WI38 (cell line): ENCODE measurements at regions not wholly inside any gene's neighbourhood (a gene's known extent, or its start where the extent isn't known, plus 50 kb on each side); places are given as distances from the start of the nearest gene placed in this dataset.
"Not testable (repeated sequence)": the region's sequence is repeated elsewhere in the genome, so short reads cannot be mapped to it uniquely, and the experiment has no call there.

ENCODE experiments used
- H3K4me3 ChIP-seq: 2 replicates; pipeline ENCODE4 v1.5.1; 2011; ENCODE audit warnings: low read depth, mild to moderate bottlenecking, control low read depth, low read length
- CTCF ChIP-seq: IDR thresholded peaks from 2 replicates; pipeline ENCODE4 v1.5.1; 2012; ENCODE audit warnings: low read depth, mild to moderate bottlenecking, control low read depth, low read length

- no peak overlapping the region for H3K4me3 ChIP-seq
- TF ChIP-seq CTCF = no peak
Measured at GRCh38 chr3:127493924-127494646, 96.4 kb downstream of the TPRA1 start.

GRCh38 chr3:127492426-127492825, 98.1 kb downstream of the TPRA1 start:
- no peak for TF ChIP-seq CTCF

DNA sequence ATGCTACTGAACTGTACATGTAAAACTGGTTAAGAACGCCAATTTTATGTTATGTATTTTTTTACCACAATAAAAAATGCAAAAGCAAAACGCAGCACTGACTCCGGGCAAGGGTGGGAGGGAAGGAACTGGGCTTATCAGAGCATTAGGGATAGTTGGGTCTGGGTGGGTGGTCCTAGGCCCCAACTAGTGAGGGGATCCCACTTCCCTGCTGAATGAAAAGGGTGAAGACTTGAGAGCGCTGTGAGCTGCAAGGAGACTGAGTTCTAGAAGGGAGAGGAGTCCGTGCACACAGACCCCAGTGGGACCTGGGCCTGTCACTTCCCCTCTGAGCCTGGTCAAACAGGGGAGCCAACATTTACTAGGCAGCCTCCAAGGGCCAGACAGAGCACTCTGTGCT, 98.6 kb downstream of the TPRA1 start:
- TF ChIP-seq CTCF = no peak
- H3K4me3 ChIP-seq = no peak overlapping the region

More at GRCh38 chr3:127492426-127492825, 98.1 kb downstream of the TPRA1 start:
- H3K4me3 ChIP-seq = no peak overlapping the region

DNA sequence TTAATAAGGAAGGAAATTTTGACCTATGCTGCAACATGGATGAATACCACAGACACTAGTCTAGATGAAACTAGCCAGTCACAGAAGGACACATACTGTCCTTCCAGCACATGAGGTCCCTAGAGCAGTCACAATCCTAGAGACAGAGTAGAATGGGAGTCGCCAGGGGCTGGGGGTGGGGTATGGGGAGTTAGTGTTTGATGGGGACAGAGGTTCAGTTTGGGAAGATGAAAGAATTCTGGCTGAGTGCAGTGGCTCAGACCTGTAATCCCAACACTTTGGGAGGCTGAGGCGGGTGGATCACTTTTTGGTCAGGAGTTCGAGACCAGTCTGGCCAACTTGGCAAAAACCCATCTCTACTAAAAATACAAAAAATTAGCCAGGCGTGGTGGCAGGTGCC, 99.2 kb downstream of the TPRA1 start:
- H3K4me3 ChIP-seq = no peak overlapping the region
- TF ChIP-seq CTCF = no peak

- H3K4me3 ChIP-seq = not testable (repeated sequence)
Measured at GRCh38 chr3:127491024-127491305, 99.6 kb downstream of the TPRA1 start.

- no peak for TF ChIP-seq CTCF
- H3K4me3 ChIP-seq = no peak overlapping the region
Measured at GRCh38 chr3:127490271-127491023, 100.1 kb downstream of the TPRA1 start.

GRCh38 chr3:127489357-127489756, 101.2 kb downstream of the TPRA1 start:
- no peak for TF ChIP-seq CTCF
- no peak overlapping the region for H3K4me3 ChIP-seq
